ENCODE measurements at regions not wholly inside any gene's neighbourhood (a gene's known extent, or its start where the extent isn't known, plus 50 kb on each side); places are given as distances from the start of the nearest gene placed in this dataset.

GRCh38 chr15:38746211-38746610 lies 181.6 kb upstream of the RASGRP1 start:
- TF ChIP-seq POLR2A (IDR thresholded peaks at IDR 0.05): no peak
- TF ChIP-seq, protein P1, sequence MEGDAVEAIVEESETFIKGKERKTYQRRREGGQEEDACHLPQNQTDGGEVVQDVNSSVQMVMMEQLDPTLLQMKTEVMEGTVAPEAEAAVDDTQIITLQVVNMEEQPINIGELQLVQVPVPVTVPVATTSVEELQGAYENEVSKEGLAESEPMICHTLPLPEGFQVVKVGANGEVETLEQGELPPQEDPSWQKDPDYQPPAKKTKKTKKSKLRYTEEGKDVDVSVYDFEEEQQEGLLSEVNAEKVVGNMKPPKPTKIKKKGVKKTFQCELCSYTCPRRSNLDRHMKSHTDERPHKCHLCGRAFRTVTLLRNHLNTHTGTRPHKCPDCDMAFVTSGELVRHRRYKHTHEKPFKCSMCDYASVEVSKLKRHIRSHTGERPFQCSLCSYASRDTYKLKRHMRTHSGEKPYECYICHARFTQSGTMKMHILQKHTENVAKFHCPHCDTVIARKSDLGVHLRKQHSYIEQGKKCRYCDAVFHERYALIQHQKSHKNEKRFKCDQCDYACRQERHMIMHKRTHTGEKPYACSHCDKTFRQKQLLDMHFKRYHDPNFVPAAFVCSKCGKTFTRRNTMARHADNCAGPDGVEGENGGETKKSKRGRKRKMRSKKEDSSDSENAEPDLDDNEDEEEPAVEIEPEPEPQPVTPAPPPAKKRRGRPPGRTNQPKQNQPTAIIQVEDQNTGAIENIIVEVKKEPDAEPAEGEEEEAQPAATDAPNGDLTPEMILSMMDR (IDR thresholded peaks at IDR 0.05 in 8 of 11, conservative IDR thresholded peaks at IDR 0.05 in 3 of 11): no peak
- TF ChIP-seq POLR2AphosphoS5 (IDR thresholded peaks at IDR 0.05): no peak
- no peak for DNase-seq
- H3K27ac ChIP-seq: no peak overlapping the region
- no peaks in the 10 kb centered on the region for H3K9me3 ChIP-seq
- no peak overlapping the region for H3K4me3 ChIP-seq
- H3K4me1 ChIP-seq: no peaks in the 10 kb centered on the region
- intact Hi-C loops (cut with DNase I; ENCODE audit: low total_unique reads): no loop called here
- 92 to 98% (median 96%) methylated on average over 1 of the region's 1 CpG for WGBS, 5 donors
- H3K27me3 ChIP-seq (replicated peaks in 1 of 7): no peaks in the 10 kb centered on the region
- no peaks in the 10 kb centered on the region for H3K36me3 ChIP-seq

DNA sequence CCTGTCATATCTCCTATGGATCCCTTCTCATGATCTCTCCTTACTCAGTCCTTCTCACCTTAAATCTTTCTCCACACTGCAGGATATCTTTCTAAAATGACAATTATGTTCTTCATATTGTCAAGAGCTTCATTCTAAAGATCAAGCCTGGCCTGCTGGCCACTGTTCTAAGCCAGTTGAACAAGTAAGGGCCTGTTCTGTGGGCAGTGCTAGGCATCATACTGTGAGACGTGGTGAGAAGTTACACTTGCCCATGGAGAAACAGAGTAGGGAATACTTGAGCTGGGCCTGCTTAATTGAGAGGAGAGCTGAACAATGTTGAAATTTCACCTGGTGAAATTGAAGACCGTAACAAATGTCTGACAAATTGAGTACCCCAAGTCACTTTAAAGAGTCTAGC lies 184.1 kb upstream of the RASGRP1 start:
- H3K36me3 ChIP-seq: no peaks in the 10 kb centered on the region
- no peaks in the 10 kb centered on the region for H3K27me3 ChIP-seq (replicated peaks in 1 of 7)
- H3K4me1 ChIP-seq: no peaks in the 10 kb centered on the region
- no peaks in the 10 kb centered on the region for H3K9me3 ChIP-seq
- WGBS, 5 donors: 89 to 99% (median 93%) methylated on average over 2 of the region's 2 CpGs
- H3K27ac ChIP-seq: no peak overlapping the region
- H3K4me3 ChIP-seq: no peak overlapping the region
- intact Hi-C loops (cut with DNase I; ENCODE audit: low total_unique reads): no loop called here
- TF ChIP-seq POLR2A (IDR thresholded peaks at IDR 0.05) (no peak), POLR2AphosphoS5 (IDR thresholded peaks at IDR 0.05) (no peak)
- TF ChIP-seq, protein P1 (IDR thresholded peaks at IDR 0.05 in 8 of 11, conservative IDR thresholded peaks at IDR 0.05 in 3 of 11): no peak
- DNase-seq: no peak

DNA sequence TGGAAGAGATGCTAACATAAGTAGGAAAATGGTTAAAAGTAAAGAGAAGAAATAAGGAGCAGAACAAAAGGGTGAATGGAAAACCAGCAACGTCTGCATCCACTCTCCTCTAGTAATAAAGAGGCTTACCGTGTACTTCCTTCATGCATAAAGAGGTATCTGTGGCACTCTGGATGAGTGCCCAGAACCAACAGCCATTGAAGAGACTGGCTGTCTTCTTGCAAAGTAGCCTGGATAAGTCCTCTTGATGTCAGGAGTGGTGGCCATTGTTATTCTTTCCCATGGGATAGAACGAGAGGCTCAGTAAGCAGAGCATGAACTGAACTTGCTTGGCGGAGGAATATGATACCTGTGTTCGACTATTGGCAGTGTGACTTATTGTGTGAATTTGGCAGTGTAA lies 186.2 kb upstream of the RASGRP1 start:
- intact Hi-C loops (cut with DNase I; ENCODE audit: low total_unique reads): no loop called here
- no peaks in the 10 kb centered on the region for H3K4me1 ChIP-seq
- no peak overlapping the region for H3K4me3 ChIP-seq
- 72 to 86% (median 81%) methylated on average over 5 of the region's 5 CpGs for WGBS, 5 donors
- no peak overlapping the region for H3K27ac ChIP-seq
- DNase-seq: no peak
- no peaks in the 10 kb centered on the region for H3K9me3 ChIP-seq
- H3K36me3 ChIP-seq: no peaks in the 10 kb centered on the region
- TF ChIP-seq, protein P1 (IDR thresholded peaks at IDR 0.05 in 8 of 11, conservative IDR thresholded peaks at IDR 0.05 in 3 of 11): no peak
- TF ChIP-seq POLR2AphosphoS5 (IDR thresholded peaks at IDR 0.05): no peak
- no peak for TF ChIP-seq POLR2A (IDR thresholded peaks at IDR 0.05)
- peaks cover 0 to 2% (median 0%) of the 10 kb centered on the region in 7 donors for H3K27me3 ChIP-seq (replicated peaks in 1 of 7)

GRCh38 chr15:38755718-38756117 lies 191.1 kb upstream of the RASGRP1 start:
- intact Hi-C loops (cut with DNase I; ENCODE audit: low total_unique reads): no loop called here

More at GRCh38 chr15:38755718-38756117, 191.1 kb upstream of the RASGRP1 start:
- no peak overlapping the region for H3K4me3 ChIP-seq
- TF ChIP-seq POLR2AphosphoS5 (IDR thresholded peaks at IDR 0.05) (no peak), POLR2A (IDR thresholded peaks at IDR 0.05) (no peak)
- TF ChIP-seq, protein P1 (IDR thresholded peaks at IDR 0.05 in 8 of 11, conservative IDR thresholded peaks at IDR 0.05 in 3 of 11): no peak
- peaks cover 0 to 10% (median 0%) of the 10 kb centered on the region in 7 donors for H3K27me3 ChIP-seq (replicated peaks in 1 of 7)
- no peak overlapping the region for H3K27ac ChIP-seq
- H3K4me1 ChIP-seq: no peaks in the 10 kb centered on the region
- H3K9me3 ChIP-seq: no peaks in the 10 kb centered on the region
- WGBS, 5 donors: 26 to 59% (median 36%) methylated on average over 2 of the region's 2 CpGs
- DNase-seq: no peak
- H3K36me3 ChIP-seq: no peaks in the 10 kb centered on the region

All from spleen (tissue), 11 donors.